Astrocyte (in vitro differentiated cells and primary cell): ENCODE measurements at regions not wholly inside any gene's neighbourhood (a gene's known extent, or its start where the extent isn't known, plus 50 kb on each side); places are given as distances from the start of the nearest gene placed in this dataset.

Source experiments
- CTCF ChIP-seq: IDR thresholded peaks from 2 replicates; pipeline ENCODE4 v1.5.1; 2011; ENCODE audit warnings: low read depth, mild to moderate bottlenecking, inconsistent platforms, low read length, moderate library complexity; ENCODE audit not compliant: insufficient read depth
- EZH2 ChIP-seq: IDR thresholded peaks from 2 replicates; pipeline ENCODE4 v1.6.1; 2012; ENCODE audit warnings: mild to moderate bottlenecking, low read length, inconsistent platforms; ENCODE audit not compliant: insufficient read depth

- TF ChIP-seq CTCF: no peak
- no peak for TF ChIP-seq EZH2
These were observed 1027.0 kb upstream of the COX7C start for GRCh38 chr5:85590764-85591163.
